ENCODE measurements at regions not wholly inside any gene's neighbourhood (a gene's known extent, or its start where the extent isn't known, plus 50 kb on each side); places are given as distances from the start of the nearest gene placed in this dataset.
"Not testable (repeated sequence)": the region's sequence is repeated elsewhere in the genome, so short reads cannot be mapped to it uniquely, and the experiment has no call there.

GRCh38 chr7:152905949-152906348, 146.4 kb downstream of the ACTR3B start:
- DNase-seq: no peak

GRCh38 chr7:152907042-152907761, 147.7 kb downstream of the ACTR3B start:
- no peak for DNase-seq

GRCh38 chr7:152909280-152909679, 149.7 kb downstream of the ACTR3B start:
- DNase-seq: no peak

- DNase-seq: no peak
These were observed 150.4 kb downstream of the ACTR3B start for GRCh38 chr7:152909683-152910544.

GRCh38 chr7:152910545-152911225, 151.1 kb downstream of the ACTR3B start:
- no peak for DNase-seq

- no peak for DNase-seq
These were observed 151.6 kb downstream of the ACTR3B start for GRCh38 chr7:152911226-152911560.

GRCh38 chr7:152911922-152912321, 152.4 kb downstream of the ACTR3B start:
- DNase-seq: no peak

- DNase-seq: no peak
These were observed 153.0 kb downstream of the ACTR3B start for GRCh38 chr7:152912511-152912910.

- no peak for DNase-seq
These were observed 153.9 kb downstream of the ACTR3B start for GRCh38 chr7:152913492-152913891.

GRCh38 chr7:152914014-152914844, 154.7 kb downstream of the ACTR3B start:
- no peak for DNase-seq

- DNase-seq: not testable (repeated sequence)
These were observed 155.2 kb downstream of the ACTR3B start for GRCh38 chr7:152914845-152915102.

- no peak for DNase-seq
These were observed 162.9 kb downstream of the ACTR3B start for GRCh38 chr7:152922318-152923081.

- DNase-seq: no peak
These were observed 164.2 kb downstream of the ACTR3B start for GRCh38 chr7:152923711-152924110.

GRCh38 chr7:152924238-152924637, 164.7 kb downstream of the ACTR3B start:
- DNase-seq: no peak

GRCh38 chr7:152924826-152925411, 165.4 kb downstream of the ACTR3B start:
- no peak for DNase-seq

- DNase-seq: no peak
These were observed 166.0 kb downstream of the ACTR3B start for GRCh38 chr7:152925412-152926147.

GRCh38 chr7:152931633-152932032, 172.1 kb downstream of the ACTR3B start:
- DNase-seq: no peak

- no peak for DNase-seq
These were observed 177.7 kb downstream of the ACTR3B start for GRCh38 chr7:152937282-152937681.

GRCh38 chr7:152946616-152947015, 187.1 kb downstream of the ACTR3B start:
- not testable (repeated sequence) for DNase-seq

GRCh38 chr7:152947686-152948085, 188.1 kb downstream of the ACTR3B start:
- no peak for DNase-seq

GRCh38 chr7:152949253-152949652, 189.7 kb downstream of the ACTR3B start:
- DNase-seq: no peak
